Cardiac muscle cell (in vitro differentiated cells and primary cell): ENCODE measurements at regions not wholly inside any gene's neighbourhood (a gene's known extent, or its start where the extent isn't known, plus 50 kb on each side); places are given as distances from the start of the nearest gene placed in this dataset.

Experiments used
- DNase-seq, 2 donors: peaks; one replicate each; pipeline versions ENCODE4 v3.0.0 to v3.0.0-alpha.2; 2010 to 2017; ENCODE audit warnings: low read depth in 1 of 2, low spot score in 1 of 2
- H3K27ac ChIP-seq: fragments of 200-600 bp; sonication (generic); 2 replicates; pipeline ENCODE4 v1.5.1; 2016
- H3K27me3 ChIP-seq: fragments of 200-600 bp; sonication (generic); 2 replicates; pipeline ENCODE4 v1.6.0; 2016; ENCODE audit warnings: control low read depth
- H3K36me3 ChIP-seq: fragments of 200-600 bp; sonication (generic); 2 replicates; pipeline ENCODE4 v1.5.1; 2016; ENCODE audit warnings: control low read depth
- H3K4me1 ChIP-seq: fragments of 200-600 bp; sonication (generic); 2 replicates; pipeline ENCODE4 v1.8.1; 2017; ENCODE audit warnings: low read depth, mild to moderate bottlenecking, mixed run types
- H3K4me3 ChIP-seq: fragments of 200-600 bp; sonication (generic); 2 replicates; pipeline ENCODE4 v1.5.1; 2016; ENCODE audit warnings: mild to moderate bottlenecking
- H3K9me3 ChIP-seq: fragments of 200-600 bp; sonication (generic); 2 replicates; pipeline ENCODE4 v1.5.1; 2017; ENCODE audit warnings: low read depth, mild to moderate bottlenecking, control low read depth
- CTCF ChIP-seq: IDR thresholded peaks from 2 replicates; pipeline ENCODE4 v1.5.1; 2012; ENCODE audit warnings: low read depth, mild to moderate bottlenecking, low read length

- Histone ChIP-seq H3K4me1 (no peaks in the 10 kb centered on the region), H3K9me3 (no peaks in the 10 kb centered on the region), H3K4me3 (no peak overlapping the region), H3K27ac (no peak overlapping the region), H3K36me3 (no peaks in the 10 kb centered on the region), H3K27me3 (peaks cover 71% of the 10 kb centered on the region)
- no peak for DNase-seq
- no peak for TF ChIP-seq CTCF
These were observed 141.2 kb downstream of the RBFOX3 start for GRCh38 chr17:79469646-79470045.

GRCh38 chr17:79468183-79468944 is 142.5 kb downstream of the RBFOX3 start:
- Histone ChIP-seq H3K9me3 (no peaks in the 10 kb centered on the region), H3K36me3 (no peaks in the 10 kb centered on the region), H3K4me1 (no peaks in the 10 kb centered on the region), H3K4me3 (no peak overlapping the region), H3K27me3 (peaks cover 59% of the 10 kb centered on the region), H3K27ac (no peak overlapping the region)
- DNase-seq: no peak
- TF ChIP-seq CTCF: no peak

GRCh38 chr17:79466562-79467350 is 144.1 kb downstream of the RBFOX3 start:
- Histone ChIP-seq H3K4me1 (no peaks in the 10 kb centered on the region), H3K9me3 (no peaks in the 10 kb centered on the region), H3K27ac (no peak overlapping the region), H3K4me3 (no peak overlapping the region), H3K36me3 (no peaks in the 10 kb centered on the region), H3K27me3 (peaks cover 50% of the 10 kb centered on the region)
- no peak for TF ChIP-seq CTCF
- DNase-seq: no peak

GRCh38 chr17:79465681-79466025 is 145.2 kb downstream of the RBFOX3 start:
- Histone ChIP-seq H3K9me3 (no peaks in the 10 kb centered on the region), H3K4me1 (no peaks in the 10 kb centered on the region), H3K36me3 (no peaks in the 10 kb centered on the region), H3K4me3 (no peak overlapping the region), H3K27me3 (peaks cover 47% of the 10 kb centered on the region), H3K27ac (no peak overlapping the region)
- TF ChIP-seq CTCF: no peak
- DNase-seq: no peak

GRCh38 chr17:79465011-79465680 is 145.7 kb downstream of the RBFOX3 start:
- H3K9me3 ChIP-seq: no peaks in the 10 kb centered on the region
- H3K27ac ChIP-seq: no peak overlapping the region
- no peak for TF ChIP-seq CTCF

More at GRCh38 chr17:79465011-79465680, 145.7 kb downstream of the RBFOX3 start:
- DNase-seq: no peak
- Histone ChIP-seq H3K4me3 (no peak overlapping the region), H3K36me3 (no peaks in the 10 kb centered on the region), H3K27me3 (peaks cover 47% of the 10 kb centered on the region), H3K4me1 (no peaks in the 10 kb centered on the region)
